A549 (cell line): ENCODE measurements at regions not wholly inside any gene's neighbourhood (a gene's known extent, or its start where the extent isn't known, plus 50 kb on each side); places are given as distances from the start of the nearest gene placed in this dataset.

Source experiments
- CEBPB ChIP-seq, 2 experiments: fragments of >200 bp in 1 of 2; sonication (Bioruptor Twin) in 1 of 2; formaldehyde crosslinking in 1 of 2; IDR thresholded peaks; 2 replicates each; pipeline ENCODE4 v1.6.1; 2012 to 2016
- CHD4 ChIP-seq: fragments of 200-600 bp; sonication (generic); IDR thresholded peaks from 2 replicates; pipeline ENCODE4 v1.6.1; 2016; ENCODE audit warnings: antibody characterized with exemption, mild to moderate bottlenecking, borderline replicate concordance
- EHMT2 ChIP-seq: fragments of 200-600 bp; sonication (generic); IDR thresholded peaks from 2 replicates; pipeline ENCODE4 v1.6.1; 2016; ENCODE audit warnings: antibody characterized with exemption, low read depth, mild to moderate bottlenecking, moderate library complexity
- JUN ChIP-seq, 2 experiments: fragments of >200 bp; sonication (Bioruptor Twin); formaldehyde crosslinking; IDR thresholded peaks; 2 replicates in 1 of 2; 3 replicates in 1 of 2; pipeline ENCODE4 v1.6.1; 2016 to 2017
- NFE2L2 ChIP-seq: fragments of 150-350 bp; conservative IDR thresholded peaks from 2 replicates; pipeline ENCODE4 v1.6.1; 2014; ENCODE audit warnings: low read length
- POLR2A ChIP-seq: IDR thresholded peaks from 2 replicates; pipeline ENCODE4 v1.6.1; 2012; ENCODE audit warnings: mild to moderate bottlenecking, low read length
- RAD21 ChIP-seq, 2 experiments: fragments of >200 bp in 1 of 2; sonication (Bioruptor Twin) in 1 of 2; formaldehyde crosslinking in 1 of 2; IDR thresholded peaks in 1 of 2; conservative IDR thresholded peaks in 1 of 2; 2 replicates in 1 of 2; 3 replicates in 1 of 2; pipeline ENCODE4 v1.6.1; 2012 to 2018; ENCODE audit warnings: inconsistent platforms in 1 of 2
- RFX5 ChIP-seq: fragments of 450-650 bp; IDR thresholded peaks from 2 replicates; pipeline ENCODE4 v1.7.1; 2014; ENCODE audit warnings: antibody characterized with exemption, mild to moderate bottlenecking, moderate library complexity
- SREBF2 ChIP-seq: fragments of 450-650 bp; IDR thresholded peaks from 2 replicates; pipeline ENCODE4 v1.6.1; 2014; ENCODE audit warnings: mild to moderate bottlenecking, moderate library complexity
- TP53 ChIP-seq: fragments of 250-450 bp; sonication (Bioruptor Pico); IDR thresholded peaks from 2 replicates; pipeline ENCODE4 v1.5.0; 2021; ENCODE audit warnings: mild to moderate bottlenecking, moderate library complexity
- ZNF302 ChIP-seq: fragments of 250-450 bp; sonication (Bioruptor Pico); IDR thresholded peaks from 2 replicates; pipeline ENCODE4 v1.9.0; 2021; ENCODE audit warnings: inconsistent platforms, mild to moderate bottlenecking, moderate library complexity
- TF ChIP-seq, protein P1 (sequence below): fragments of >200 bp; sonication (Bioruptor Twin); formaldehyde crosslinking; IDR thresholded peaks from 3 replicates; pipeline ENCODE4 v1.5.1; 2016
- TF ChIP-seq, protein P2 (sequence below): fragments of 150-350 bp; IDR thresholded peaks from 2 replicates; pipeline ENCODE4 v1.6.1; 2014; ENCODE audit warnings: low read depth, mild to moderate bottlenecking, low read length
- TF ChIP-seq, protein P3 (sequence below): IDR thresholded peaks from 2 replicates; pipeline ENCODE4 v1.6.1; 2012; ENCODE audit warnings: low read depth, borderline replicate concordance

DNA sequence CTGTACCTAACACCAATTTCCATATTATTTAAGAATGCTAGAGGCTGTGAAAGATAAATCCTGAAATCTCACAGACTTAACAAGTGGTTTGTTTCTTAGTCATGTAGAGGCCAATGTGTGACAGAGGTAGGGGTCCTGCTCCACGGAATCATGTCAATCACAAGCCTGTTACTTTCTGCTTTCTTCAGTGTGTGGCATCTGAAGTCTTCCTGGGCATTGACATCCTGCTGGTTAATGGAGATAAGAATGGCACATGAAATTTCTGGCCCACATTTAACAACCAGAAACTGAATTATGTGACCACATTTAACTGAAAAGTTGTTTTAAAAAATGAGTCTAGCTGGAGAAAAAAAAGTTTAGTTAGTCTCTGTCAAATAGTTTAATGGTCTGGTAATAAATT is 68.3 kb upstream of the PLA2G4A start:
- TF ChIP-seq RFX5 (no peak), CHD4 (no peak), RAD21 (conservative IDR thresholded peaks at IDR 0.05 in 1 of 2, IDR thresholded peaks at IDR 0.05 in 1 of 2) (no peak), POLR2A (no peak), TP53 (CRISPR knock-in tag) (no peak), CEBPB (IDR thresholded peaks at IDR 0.05) (no peak), SREBF2 (no peak), NFE2L2 (no peak), ZNF302 (CRISPR knock-in tag) (no peak), JUN (IDR thresholded peaks at IDR 0.05) (no peak), EHMT2 (no peak)
- TF ChIP-seq, protein P1, sequence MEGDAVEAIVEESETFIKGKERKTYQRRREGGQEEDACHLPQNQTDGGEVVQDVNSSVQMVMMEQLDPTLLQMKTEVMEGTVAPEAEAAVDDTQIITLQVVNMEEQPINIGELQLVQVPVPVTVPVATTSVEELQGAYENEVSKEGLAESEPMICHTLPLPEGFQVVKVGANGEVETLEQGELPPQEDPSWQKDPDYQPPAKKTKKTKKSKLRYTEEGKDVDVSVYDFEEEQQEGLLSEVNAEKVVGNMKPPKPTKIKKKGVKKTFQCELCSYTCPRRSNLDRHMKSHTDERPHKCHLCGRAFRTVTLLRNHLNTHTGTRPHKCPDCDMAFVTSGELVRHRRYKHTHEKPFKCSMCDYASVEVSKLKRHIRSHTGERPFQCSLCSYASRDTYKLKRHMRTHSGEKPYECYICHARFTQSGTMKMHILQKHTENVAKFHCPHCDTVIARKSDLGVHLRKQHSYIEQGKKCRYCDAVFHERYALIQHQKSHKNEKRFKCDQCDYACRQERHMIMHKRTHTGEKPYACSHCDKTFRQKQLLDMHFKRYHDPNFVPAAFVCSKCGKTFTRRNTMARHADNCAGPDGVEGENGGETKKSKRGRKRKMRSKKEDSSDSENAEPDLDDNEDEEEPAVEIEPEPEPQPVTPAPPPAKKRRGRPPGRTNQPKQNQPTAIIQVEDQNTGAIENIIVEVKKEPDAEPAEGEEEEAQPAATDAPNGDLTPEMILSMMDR = no peak
- TF ChIP-seq, protein P2, sequence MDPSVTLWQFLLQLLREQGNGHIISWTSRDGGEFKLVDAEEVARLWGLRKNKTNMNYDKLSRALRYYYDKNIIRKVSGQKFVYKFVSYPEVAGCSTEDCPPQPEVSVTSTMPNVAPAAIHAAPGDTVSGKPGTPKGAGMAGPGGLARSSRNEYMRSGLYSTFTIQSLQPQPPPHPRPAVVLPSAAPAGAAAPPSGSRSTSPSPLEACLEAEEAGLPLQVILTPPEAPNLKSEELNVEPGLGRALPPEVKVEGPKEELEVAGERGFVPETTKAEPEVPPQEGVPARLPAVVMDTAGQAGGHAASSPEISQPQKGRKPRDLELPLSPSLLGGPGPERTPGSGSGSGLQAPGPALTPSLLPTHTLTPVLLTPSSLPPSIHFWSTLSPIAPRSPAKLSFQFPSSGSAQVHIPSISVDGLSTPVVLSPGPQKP = no peak
- TF ChIP-seq, protein P3, sequence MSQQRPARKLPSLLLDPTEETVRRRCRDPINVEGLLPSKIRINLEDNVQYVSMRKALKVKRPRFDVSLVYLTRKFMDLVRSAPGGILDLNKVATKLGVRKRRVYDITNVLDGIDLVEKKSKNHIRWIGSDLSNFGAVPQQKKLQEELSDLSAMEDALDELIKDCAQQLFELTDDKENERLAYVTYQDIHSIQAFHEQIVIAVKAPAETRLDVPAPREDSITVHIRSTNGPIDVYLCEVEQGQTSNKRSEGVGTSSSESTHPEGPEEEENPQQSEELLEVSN = no peak
